ENCODE measurements at regions not wholly inside any gene's neighbourhood (a gene's known extent, or its start where the extent isn't known, plus 50 kb on each side); places are given as distances from the start of the nearest gene placed in this dataset.

DNA sequence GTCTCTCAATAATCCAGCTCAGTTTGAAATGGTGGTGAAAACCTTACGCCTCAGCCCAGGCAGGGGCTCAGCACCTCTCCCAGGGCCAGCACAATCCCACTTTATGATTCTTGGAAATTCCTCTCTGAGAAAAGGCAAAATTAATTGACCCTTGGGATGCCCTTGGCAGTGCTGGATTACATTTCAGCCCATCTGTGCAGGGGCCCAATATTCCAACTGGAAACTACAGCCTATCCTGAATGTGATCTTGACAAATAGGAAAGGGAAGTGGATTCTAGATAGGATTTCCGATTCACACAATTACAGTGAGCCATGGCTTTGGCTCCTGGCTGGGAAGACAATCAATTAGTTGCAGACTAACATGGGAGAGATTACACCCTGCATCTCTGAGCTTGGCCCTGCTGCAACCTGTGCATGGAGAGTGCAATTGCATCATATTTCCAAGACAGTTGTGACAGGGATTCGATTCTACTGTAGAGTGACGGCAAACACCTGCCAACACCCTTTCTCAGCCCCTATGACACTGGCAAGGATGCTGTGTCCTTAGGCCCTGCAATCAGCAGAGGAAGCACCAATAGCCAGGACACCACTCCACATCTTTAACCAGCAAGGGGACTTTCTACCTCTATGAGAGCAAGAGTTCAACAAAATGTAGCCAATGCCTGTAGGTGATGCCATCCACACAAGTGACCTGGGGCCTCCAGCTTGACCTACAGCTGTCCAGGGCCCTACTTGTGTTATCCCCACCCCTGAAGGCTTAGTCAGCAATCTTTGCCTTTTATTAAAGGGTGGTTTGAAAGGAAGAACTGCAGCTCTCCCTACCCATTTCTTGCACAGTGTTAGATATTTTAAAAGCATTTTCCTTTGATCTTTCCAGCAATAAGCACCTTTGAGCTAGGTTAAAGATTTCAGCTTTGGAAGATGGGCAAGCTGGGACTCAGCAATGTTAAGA lies 187.2 kb upstream of the HS6ST1 start (continued):
- TF ChIP-seq NFYB (CRISPR knock-in tag; IDR thresholded peaks at IDR 0.05) = no peak

DNA sequence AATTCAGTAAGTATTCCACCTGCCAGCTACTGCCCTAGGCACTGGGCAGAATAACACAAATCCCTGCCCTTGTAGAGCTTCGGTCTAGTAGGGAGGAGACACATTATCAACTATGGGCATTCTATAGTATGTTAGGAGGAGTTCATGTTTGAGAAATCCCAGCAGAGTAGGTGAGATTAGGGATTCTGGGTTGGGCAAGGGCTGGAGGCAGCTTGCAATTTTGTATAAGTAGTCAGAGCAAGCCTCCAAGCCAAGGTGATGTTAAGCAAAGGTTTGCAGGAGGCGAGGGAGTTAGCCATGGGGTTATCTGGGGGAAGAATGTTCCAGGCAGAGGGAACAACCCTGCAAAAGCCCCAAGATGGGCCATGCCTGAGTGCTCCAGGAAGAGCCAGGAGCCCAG lies 187.9 kb upstream of the HS6ST1 start:
- in situ Hi-C loops (cut with HindIII; ENCODE audit: extremely low pct_ligation_motif_present, low pct_unique_long_range_greater_than_20kb) = no loop called here
- POLR2A ChIA-PET = no interaction called here
- TF ChIP-seq POGZ (CRISPR knock-in tag; IDR thresholded peaks at IDR 0.05) (no peak), CHD2 (IDR thresholded peaks at IDR 0.05; ENCODE audit: low read depth, low read length) (no peak), ZNF83 (CRISPR knock-in tag; IDR thresholded peaks at IDR 0.05; ENCODE audit: borderline replicate concordance) (no peak), MED8 (CRISPR knock-in tag; IDR thresholded peaks at IDR 0.05; ENCODE audit: insufficient replicate concordance) (no peak)
- TF ChIP-seq, protein P1, sequence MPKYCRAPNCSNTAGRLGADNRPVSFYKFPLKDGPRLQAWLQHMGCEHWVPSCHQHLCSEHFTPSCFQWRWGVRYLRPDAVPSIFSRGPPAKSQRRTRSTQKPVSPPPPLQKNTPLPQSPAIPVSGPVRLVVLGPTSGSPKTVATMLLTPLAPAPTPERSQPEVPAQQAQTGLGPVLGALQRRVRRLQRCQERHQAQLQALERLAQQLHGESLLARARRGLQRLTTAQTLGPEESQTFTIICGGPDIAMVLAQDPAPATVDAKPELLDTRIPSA (CRISPR knock-in tag; IDR thresholded peaks at IDR 0.05; ENCODE audit: borderline replicate concordance) = no peak
- TF ChIP-seq, protein P2, sequence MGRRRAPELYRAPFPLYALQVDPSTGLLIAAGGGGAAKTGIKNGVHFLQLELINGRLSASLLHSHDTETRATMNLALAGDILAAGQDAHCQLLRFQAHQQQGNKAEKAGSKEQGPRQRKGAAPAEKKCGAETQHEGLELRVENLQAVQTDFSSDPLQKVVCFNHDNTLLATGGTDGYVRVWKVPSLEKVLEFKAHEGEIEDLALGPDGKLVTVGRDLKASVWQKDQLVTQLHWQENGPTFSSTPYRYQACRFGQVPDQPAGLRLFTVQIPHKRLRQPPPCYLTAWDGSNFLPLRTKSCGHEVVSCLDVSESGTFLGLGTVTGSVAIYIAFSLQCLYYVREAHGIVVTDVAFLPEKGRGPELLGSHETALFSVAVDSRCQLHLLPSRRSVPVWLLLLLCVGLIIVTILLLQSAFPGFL (CRISPR knock-in tag; IDR thresholded peaks at IDR 0.05) = no peak

More for the DNA sequence above, 187.9 kb upstream of the HS6ST1 start:
- H3K9me3 ChIP-seq (ENCODE audit: low read length) = no peaks in the 10 kb centered on the region
- ATAC-seq (no peak), DNase-seq (ENCODE audit: low spot score) (no peak), FAIRE-seq (no peak)
- no peak overlapping the region for H3K27ac ChIP-seq (ENCODE audit: extremely low read length, insufficient read depth, low read length)
- no peaks in the 10 kb centered on the region for H3K4me1 ChIP-seq (ENCODE audit: insufficient read depth, low read length)
- 9% methylated on average over 2 of the region's 2 CpGs for WGBS (ENCODE audit: low lambda C conversion rate)
- intact Hi-C loops (cut with micrococcal nuclease; ENCODE audit: unreplicated experiment) = no loop called here
- CTCF ChIA-PET (ENCODE audit: low intra/inter-chr PET ratio, low total read pairs) = no interaction called here
- H3K79me2 ChIP-seq (ENCODE audit: insufficient read depth, low read length) = no peaks in the 10 kb centered on the region
- BruUV-seq (replicated peaks) = no TSS peak
- H3K4me2 ChIP-seq (ENCODE audit: low read depth, low read length) = no peak overlapping the region
- H2AFZ ChIP-seq (ENCODE audit: low read length) = no peak overlapping the region
- no peak overlapping the region for H3K4me3 ChIP-seq (replicated peaks in 1 of 3; ENCODE audit: insufficient read depth in 1 of 3, low read depth in 2 of 3, low read length in 3 of 3)
- no peaks in the 10 kb centered on the region for H4K20me1 ChIP-seq (ENCODE audit: insufficient read depth, low read length)
- H3K36me3 ChIP-seq (replicated peaks in 1 of 2; ENCODE audit: control insufficient read depth in 1 of 2, insufficient read depth in 2 of 2, low read length in 2 of 2) = no peaks in the 10 kb centered on the region
- no peak overlapping the region for H3K9ac ChIP-seq (ENCODE audit: insufficient read depth, low read depth, low read length)
- H3K27me3 ChIP-seq (ENCODE audit: control insufficient read depth in 1 of 2, insufficient read depth in 2 of 2, low read length in 2 of 2) = peaks cover 0 to 31% of the 10 kb centered on the region in 2 experiments; a peak in 2 of 5 replicates
